GM19452 (cell line): ENCODE measurements at regions not wholly inside any gene's neighbourhood (a gene's known extent, or its start where the extent isn't known, plus 50 kb on each side); places are given as distances from the start of the nearest gene placed in this dataset.
"Not testable (repeated sequence)": the region's sequence is repeated elsewhere in the genome, so short reads cannot be mapped to it uniquely, and the experiment has no call there.

Experiments used
- ATAC-seq: cut with Tn5 transposase; IDR thresholded peaks from one replicate; pipeline ENCODE4 v1.9.1; 2021; ENCODE audit not compliant: unreplicated experiment

- ATAC-seq = not testable (repeated sequence)
Observed at GRCh38 chr1:221978631-221979334, 236.9 kb upstream of the DUSP10 start.

GRCh38 chr1:221973787-221974186 is 231.9 kb upstream of the DUSP10 start:
- ATAC-seq = not testable (repeated sequence)

DNA sequence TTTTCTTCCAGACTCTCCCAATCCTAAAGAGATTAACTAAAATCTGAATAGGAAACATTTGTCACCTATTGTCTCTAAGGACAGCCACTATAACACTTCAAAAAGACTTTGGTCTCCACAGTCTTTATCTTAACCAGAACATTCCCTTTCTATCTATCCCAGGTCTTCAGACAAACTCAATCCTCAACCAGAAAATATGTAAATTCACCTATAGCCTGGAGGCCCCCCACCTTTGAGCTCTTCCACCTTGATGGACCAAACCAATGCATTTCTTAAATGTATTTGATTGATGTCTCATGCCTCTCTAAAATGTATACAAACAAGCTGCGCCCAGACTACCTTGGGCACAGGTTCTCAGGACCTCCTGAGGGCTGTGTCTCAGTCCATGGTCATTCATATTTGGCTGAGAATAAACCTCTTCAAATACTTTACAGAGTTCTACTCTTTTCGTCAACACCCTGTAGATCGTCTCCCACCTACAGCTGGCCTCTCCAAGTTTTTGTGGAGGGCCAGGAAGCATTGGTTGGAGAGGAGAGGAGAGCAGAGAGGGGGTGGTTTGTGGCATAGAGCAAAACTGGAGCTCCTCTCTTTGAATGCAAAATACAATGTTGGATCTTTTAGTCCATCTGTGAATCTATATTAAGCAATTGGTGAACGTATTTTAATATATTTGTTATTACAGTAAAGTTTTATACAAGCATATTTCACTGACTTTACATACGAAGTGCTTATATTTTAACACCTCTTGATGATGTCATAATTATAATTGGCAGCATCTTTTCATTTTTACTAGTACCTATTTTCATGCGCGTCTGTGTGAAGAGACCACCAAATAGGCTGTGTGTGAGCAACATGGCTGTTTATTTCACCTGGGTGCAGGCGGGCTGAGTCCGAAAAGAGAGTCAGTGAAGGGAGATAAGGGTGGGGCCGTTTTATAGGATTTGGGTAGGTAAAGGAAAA is 230.7 kb upstream of the DUSP10 start:
- ATAC-seq = no peak

- ATAC-seq = not testable (repeated sequence)
Observed at GRCh38 chr1:221971035-221971434, 229.1 kb upstream of the DUSP10 start.

DNA sequence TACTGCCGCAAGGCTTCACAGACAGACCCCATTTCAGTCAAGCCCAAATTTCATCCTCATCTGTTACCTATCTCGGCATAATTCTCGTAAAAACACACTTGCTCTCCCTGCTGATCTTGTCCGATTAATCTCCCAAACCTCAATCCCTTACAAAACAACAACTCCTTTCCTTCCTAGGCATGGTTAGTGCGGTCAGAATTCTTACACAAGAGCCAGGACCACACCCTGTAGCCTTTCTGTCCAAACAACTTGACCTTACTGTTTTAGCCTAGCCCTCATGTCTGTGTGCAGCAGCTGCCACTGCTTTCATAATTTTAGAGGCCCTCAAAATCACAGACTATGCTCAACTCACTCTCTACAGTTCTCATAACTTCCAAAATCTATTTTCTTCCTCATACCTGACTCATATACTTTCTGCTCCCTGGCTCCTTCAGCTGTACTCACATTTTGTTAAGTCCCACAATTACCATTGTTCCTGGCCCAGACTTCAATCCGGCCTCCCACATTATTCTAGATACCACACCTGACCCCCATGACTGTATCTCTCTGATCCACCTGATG is 227.5 kb upstream of the DUSP10 start:
- ATAC-seq = not testable (repeated sequence)

DNA sequence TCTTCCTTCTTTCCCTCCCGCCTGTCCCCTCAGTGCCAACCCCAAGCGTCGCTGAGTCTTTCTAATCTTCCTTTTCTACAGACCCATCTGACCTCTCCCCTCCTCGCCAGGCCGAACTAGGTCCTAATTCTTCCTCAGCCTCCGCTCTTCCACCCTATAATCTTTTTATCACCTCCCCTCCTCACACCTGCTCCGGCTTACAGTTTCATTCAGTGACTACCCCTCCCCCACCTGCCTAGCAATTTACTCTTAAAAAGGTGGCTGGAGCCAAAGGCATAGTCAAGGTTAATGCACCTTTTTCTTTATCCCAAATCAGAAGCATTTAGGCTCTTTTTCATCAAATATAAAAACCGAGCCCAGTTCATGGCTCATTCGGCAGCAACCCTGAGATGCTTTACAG is 225.6 kb upstream of the DUSP10 start:
- not testable (repeated sequence) for ATAC-seq

- not testable (repeated sequence) for ATAC-seq
Observed at GRCh38 chr1:221966888-221967287, 225.0 kb upstream of the DUSP10 start.

GRCh38 chr1:221965891-221966290 is 224.0 kb upstream of the DUSP10 start:
- not testable (repeated sequence) for ATAC-seq

DNA sequence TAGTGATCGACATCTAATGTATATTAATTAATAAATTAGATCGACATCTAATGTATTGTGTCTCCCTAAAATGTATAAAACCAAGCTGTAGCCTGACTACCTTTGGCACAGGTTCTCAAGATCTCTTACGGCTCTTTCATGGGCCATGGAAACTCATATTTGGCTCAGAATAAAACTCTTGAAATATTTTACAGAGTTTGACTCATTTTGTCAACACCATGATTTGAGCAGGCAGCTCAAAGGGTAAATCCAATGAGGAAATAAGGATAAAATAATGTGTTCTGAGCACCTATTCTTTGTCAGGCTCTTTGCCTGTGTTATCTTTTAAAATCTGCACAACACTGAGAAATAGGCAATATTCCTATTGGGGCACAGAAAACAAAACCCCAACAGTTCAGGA is 223.4 kb upstream of the DUSP10 start:
- ATAC-seq = no peak

- no peak for ATAC-seq
Observed at GRCh38 chr1:221963742-221964141, 221.9 kb upstream of the DUSP10 start.

GRCh38 chr1:221962385-221962784 is 220.5 kb upstream of the DUSP10 start:
- no peak for ATAC-seq

DNA sequence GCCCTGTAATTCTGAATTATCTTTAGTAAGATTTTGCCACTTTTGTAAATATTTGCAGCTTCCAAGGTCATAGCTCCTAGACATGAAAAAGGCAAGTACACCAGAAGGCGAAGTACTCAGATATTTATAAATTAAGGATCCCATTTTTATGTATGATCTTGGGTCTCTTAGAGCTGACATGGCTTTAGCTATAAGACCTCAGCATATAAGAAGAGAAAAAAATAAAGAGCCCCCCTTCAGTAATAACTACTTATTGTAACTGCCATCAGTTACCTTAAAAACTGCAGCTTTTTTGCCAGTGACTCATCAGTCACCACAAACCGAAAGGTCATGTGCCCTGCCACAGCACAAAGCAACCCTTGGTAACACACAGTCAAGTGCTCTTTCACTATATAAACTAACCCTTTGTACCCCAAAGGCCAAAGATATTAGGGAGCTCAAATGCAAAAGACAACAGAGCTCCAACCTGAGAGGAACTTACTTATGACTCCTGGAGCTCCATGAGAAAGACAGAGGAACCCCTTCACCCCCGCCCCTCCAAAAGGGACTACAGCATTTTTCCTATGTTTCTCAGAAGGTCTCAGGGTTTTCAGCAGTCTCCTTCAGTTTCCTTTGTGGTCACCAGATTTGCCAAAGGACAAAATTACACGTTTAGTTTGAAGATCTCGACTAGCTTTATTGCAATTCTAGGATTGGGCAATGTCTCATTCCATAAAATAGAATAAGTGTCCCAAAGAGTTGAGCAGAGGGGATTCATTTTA is 219.8 kb upstream of the DUSP10 start:
- ATAC-seq = peak; percentile 91

- ATAC-seq = not testable (repeated sequence)
Observed at GRCh38 chr1:221958161-221958562, 216.3 kb upstream of the DUSP10 start.

DNA sequence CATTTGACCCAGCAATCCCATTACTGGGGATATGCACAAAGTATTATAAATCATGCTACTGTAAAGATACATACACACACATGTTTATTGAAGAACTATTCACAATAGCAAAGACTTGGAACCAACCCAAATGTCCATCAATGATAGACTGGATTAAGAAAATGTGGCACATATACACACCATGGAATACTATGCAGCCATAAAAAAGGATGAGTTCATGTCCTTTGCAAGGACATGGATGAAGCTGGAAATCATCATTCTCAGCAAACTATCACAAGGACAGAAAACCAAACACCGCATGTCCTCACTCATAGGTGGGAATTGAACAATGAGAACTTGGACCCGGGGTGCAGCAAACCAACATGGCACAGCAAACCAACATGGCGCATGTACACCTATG is 215.5 kb upstream of the DUSP10 start:
- not testable (repeated sequence) for ATAC-seq

DNA sequence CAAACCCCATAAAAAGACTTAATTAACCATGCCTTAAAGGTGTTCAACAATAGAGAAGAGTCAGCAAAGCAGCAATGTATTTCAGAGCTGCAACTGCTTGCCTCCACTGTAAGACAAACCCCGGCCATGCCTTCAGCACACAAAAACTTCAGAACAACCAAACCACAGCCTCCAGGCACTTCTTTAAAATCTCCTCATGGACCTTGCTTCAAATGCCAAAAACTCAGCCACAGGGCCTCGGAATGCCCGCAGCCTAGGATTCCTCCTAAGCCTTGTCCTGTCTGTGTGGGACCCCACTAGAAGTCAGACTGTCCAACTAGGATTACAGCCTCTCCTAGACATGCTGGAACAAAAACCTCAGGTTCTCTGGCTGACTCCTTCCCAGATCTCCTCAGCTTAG is 208.1 kb upstream of the DUSP10 start:
- ATAC-seq = no peak

DNA sequence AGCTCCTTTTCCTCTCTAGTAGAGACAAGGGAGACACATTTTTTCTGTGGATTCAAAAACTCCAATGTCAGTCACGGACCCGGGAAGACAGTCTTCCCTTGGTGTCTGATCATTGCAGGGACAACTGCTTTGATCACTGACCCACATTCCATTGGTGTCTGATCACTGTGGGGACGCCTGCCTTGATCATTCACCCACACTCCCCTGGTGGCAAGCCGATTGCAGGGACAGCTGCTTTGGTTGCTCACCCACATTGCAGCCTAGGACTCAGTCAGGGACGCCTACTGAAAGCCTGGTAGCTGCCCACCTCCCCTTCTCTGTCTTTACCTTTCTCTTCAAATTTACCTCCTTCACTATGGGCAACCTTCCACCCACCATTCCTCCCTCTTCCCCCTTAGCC is 206.6 kb upstream of the DUSP10 start:
- ATAC-seq = no peak

DNA sequence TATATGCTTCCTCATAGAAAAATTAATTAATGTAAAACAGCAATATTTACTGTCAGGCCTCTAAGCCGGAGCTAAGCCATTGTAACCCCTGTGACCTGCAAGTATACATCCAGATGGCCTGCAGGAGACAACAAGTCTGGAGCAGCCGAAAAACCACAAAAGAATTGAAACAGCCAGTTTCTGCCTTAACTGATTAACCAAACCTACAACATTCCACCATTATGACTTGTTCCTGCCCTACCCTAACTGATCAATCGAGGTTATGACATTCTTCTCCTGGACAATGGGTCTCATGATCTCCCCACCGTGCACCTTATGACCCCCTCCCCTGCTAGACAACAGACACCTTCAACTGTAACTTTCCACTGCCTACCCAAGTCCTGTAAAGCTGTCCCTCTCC is 205.8 kb upstream of the DUSP10 start:
- ATAC-seq = no peak

- ATAC-seq = no peak
Observed at GRCh38 chr1:221946768-221947167, 204.9 kb upstream of the DUSP10 start.

- ATAC-seq = no peak
Observed at GRCh38 chr1:221945669-221946068, 203.8 kb upstream of the DUSP10 start.

DNA sequence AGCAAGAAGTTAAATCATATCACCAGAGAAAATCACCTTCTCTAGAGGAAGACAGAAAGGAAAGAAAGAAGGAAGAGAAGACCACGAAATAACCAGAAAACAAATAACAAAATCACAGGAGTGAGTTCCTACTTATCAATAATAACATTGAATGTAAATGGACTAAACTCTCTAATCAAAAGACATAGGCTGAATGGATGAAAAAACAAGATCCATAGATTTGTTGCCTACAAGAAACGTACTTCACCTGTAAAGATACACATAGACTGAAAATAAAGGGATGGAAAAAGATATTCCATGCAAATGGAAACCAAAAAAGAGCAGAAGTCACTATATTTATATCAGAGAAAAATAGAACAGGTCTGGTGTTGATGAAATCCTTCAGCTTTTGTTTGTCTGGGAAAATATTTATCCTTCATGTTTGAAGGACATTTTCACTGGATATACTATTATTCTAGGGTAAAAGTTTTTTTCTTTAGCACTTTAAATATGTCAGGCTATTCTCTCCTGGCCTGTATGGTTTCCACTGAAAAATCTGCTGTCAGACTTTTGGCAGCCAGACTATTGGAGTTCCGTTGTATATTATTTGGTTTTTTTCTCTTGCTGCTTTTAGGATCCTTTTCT is 202.5 kb upstream of the DUSP10 start:
- ATAC-seq = no peak

DNA sequence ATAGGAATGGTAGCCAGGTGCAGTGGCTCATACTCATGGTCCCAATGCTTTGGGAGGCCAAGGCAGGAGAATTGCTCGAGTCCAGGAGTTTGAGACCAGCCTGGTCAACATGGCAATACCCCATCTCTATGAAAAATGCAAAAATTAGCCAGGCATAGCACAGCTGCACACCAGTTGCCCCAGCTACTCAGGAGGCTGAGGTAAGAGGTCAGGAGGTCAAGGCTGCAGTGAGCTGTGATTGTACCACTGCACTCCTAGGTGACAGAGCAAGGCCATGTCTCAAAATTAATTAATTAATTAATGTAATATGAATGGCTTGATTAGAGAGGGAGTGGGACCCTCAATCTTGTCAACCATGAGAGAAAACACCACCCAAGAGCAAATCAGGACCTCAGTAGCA is 198.7 kb upstream of the DUSP10 start:
- ATAC-seq = no peak
